OCI-LY3 (cell line): ENCODE measurements at regions not wholly inside any gene's neighbourhood (a gene's known extent, or its start where the extent isn't known, plus 50 kb on each side); places are given as distances from the start of the nearest gene placed in this dataset.

Experiments
- EZH2phosphoT487 ChIP-seq: fragments of 200-600 bp; shearing (Covaris generic); IDR thresholded peaks from 2 replicates; pipeline ENCODE4 v1.6.1; 2018; ENCODE audit warnings: antibody characterized with exemption, mixed run types, low read depth
- TF ChIP-seq, protein P1 (sequence below): fragments of 200-600, 300-600 bp; sonication (generic); IDR thresholded peaks from 2 replicates; pipeline ENCODE4 v1.5.1; 2014; ENCODE audit warnings: antibody characterized with exemption, low read length, low read depth

DNA sequence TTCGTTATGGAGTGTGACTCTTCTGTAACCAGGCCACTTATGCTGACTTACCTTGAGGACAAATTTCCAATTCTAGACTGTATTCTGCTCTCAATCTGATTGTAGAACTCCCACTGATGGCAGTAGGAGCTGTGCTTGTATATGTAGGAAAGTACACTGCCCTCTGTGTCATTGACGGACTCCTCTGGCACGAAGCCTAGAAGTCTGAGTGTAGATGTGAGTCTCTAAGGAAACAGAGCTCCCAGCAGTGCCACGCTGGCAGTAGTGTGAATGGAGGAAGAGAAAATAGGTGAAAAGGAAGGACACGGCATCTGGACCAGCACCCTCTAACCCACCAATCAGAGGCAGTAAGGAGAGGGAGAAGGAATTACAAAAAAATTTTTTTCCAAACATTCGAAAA, 130.4 kb upstream of the ADGRL2 start:
- TF ChIP-seq, protein P1, sequence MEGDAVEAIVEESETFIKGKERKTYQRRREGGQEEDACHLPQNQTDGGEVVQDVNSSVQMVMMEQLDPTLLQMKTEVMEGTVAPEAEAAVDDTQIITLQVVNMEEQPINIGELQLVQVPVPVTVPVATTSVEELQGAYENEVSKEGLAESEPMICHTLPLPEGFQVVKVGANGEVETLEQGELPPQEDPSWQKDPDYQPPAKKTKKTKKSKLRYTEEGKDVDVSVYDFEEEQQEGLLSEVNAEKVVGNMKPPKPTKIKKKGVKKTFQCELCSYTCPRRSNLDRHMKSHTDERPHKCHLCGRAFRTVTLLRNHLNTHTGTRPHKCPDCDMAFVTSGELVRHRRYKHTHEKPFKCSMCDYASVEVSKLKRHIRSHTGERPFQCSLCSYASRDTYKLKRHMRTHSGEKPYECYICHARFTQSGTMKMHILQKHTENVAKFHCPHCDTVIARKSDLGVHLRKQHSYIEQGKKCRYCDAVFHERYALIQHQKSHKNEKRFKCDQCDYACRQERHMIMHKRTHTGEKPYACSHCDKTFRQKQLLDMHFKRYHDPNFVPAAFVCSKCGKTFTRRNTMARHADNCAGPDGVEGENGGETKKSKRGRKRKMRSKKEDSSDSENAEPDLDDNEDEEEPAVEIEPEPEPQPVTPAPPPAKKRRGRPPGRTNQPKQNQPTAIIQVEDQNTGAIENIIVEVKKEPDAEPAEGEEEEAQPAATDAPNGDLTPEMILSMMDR: no peak
- TF ChIP-seq EZH2phosphoT487: no peak
